SK-N-SH (cell line): ENCODE measurements at regions not wholly inside any gene's neighbourhood (a gene's known extent, or its start where the extent isn't known, plus 50 kb on each side); places are given as distances from the start of the nearest gene placed in this dataset.

Experiments
- CTCF ChIA-PET: fragments of 300-600, 350-600 bp; formaldehyde crosslinking; extraction: SDS; loops from one replicate; lab custom pipeline; 2021; lab: Yijun Ruan, JAX
- POLR2A ChIA-PET: fragments of 350-600 bp; sonication (Branson Sonifier 250); formaldehyde crosslinking; extraction: SDS; loops from one replicate; lab custom pipeline; 2020; ENCODE audit warnings: antibody characterized with exemption, inconsistent platforms; lab: Yijun Ruan, JAX
- DNase-seq: peaks from one replicate; pipeline ENCODE4 v3.0.0; 2012
- H2AFZ ChIP-seq: fragments of 200-600 bp; sonication (generic); 2 replicates; pipeline ENCODE4 v1.8.1; 2016; ENCODE audit warnings: antibody characterized with exemption, mild to moderate bottlenecking, low read depth
- H3F3A ChIP-seq: fragments of 200-600 bp; sonication (generic); replicated peaks from 2 replicates; pipeline ENCODE3; 2016; ENCODE audit warnings: antibody characterized with exemption, mild to moderate bottlenecking; ENCODE audit not compliant: insufficient read depth
- H3K27ac ChIP-seq, 2 experiments: fragments of 200-500 bp in 1 of 2; fragments of 200-600 bp in 1 of 2; sonication (Bioruptor generic) in 1 of 2; sonication (generic), shearing (Covaris generic) in 1 of 2; 2 replicates each; pipeline versions ENCODE4 v1.5.1 to v1.6.1; 2014 to 2016; ENCODE audit warnings: low read depth in 2 of 2, inconsistent platforms in 1 of 2, low read length in 1 of 2, mild to moderate bottlenecking in 1 of 2, mixed read lengths in 1 of 2
- H3K27me3 ChIP-seq: fragments of 200-600 bp; sonication (generic), shearing (Covaris generic); 2 replicates; pipeline ENCODE4 v1.6.1; 2016; ENCODE audit warnings: mixed run types; ENCODE audit not compliant: insufficient read depth
- H3K36me3 ChIP-seq, 2 experiments: fragments of 200-500 bp in 1 of 2; fragments of 200-600 bp in 1 of 2; sonication (Bioruptor generic) in 1 of 2; sonication (generic) in 1 of 2; replicated peaks in 1 of 2; 2 replicates each; pipeline versions ENCODE3 to v1.5.1; 2014 to 2016; ENCODE audit warnings: low read length in 1 of 2, mild to moderate bottlenecking in 1 of 2; ENCODE audit not compliant: insufficient read depth in 2 of 2, control insufficient read depth in 1 of 2
- H3K4me1 ChIP-seq, 2 experiments: fragments of 200-500 bp in 1 of 2; fragments of 200-600 bp in 1 of 2; sonication (Bioruptor generic) in 1 of 2; sonication (generic), shearing (Covaris generic) in 1 of 2; 2 replicates each; pipeline versions ENCODE4 v1.5.1 to v1.6.1; 2014 to 2016; ENCODE audit warnings: low read depth in 1 of 2, low read length in 1 of 2, mixed run types in 1 of 2; ENCODE audit not compliant: insufficient read depth in 2 of 2, control insufficient read depth in 1 of 2
- H3K4me2 ChIP-seq: fragments of 200-600 bp; sonication (generic), shearing (Covaris generic); 2 replicates; pipeline ENCODE4 v1.6.1; 2017; ENCODE audit warnings: mixed run types
- H3K4me3 ChIP-seq, 2 experiments: fragments of 200-500 bp in 1 of 2; fragments of 200-600 bp in 1 of 2; sonication (Bioruptor generic) in 1 of 2; sonication (generic), shearing (Covaris generic) in 1 of 2; 2 replicates each; pipeline versions ENCODE4 v1.5.1 to v1.8.1; 2014 to 2016; ENCODE audit warnings: low read depth in 2 of 2, inconsistent platforms in 1 of 2, low read length in 1 of 2, mild to moderate bottlenecking in 1 of 2, mixed read lengths in 1 of 2, moderate library complexity in 1 of 2
- H3K79me2 ChIP-seq: fragments of 200-600 bp; sonication (generic); 2 replicates; pipeline ENCODE4 v1.8.1; 2017; ENCODE audit warnings: mild to moderate bottlenecking; ENCODE audit not compliant: insufficient read depth
- H3K9ac ChIP-seq: fragments of 200-600 bp; sonication (generic); 2 replicates; pipeline ENCODE4 v1.6.1; 2017; ENCODE audit warnings: mixed run types
- H3K9me2 ChIP-seq: fragments of 200-600 bp; sonication (generic); 2 replicates; pipeline ENCODE4 v1.6.1; 2017; ENCODE audit warnings: mixed run types
- H3K9me3 ChIP-seq: fragments of 200-600 bp; sonication (generic); 2 replicates; pipeline ENCODE4 v1.6.1; 2017; ENCODE audit warnings: mixed run types, mild to moderate bottlenecking, moderate library complexity
- H4K20me1 ChIP-seq: fragments of 200-600 bp; sonication (generic); 2 replicates; pipeline ENCODE4 v1.6.1; 2017; ENCODE audit warnings: mild to moderate bottlenecking, mixed run types; ENCODE audit not compliant: insufficient read depth
- CHD2 ChIP-seq: fragments of 150-350 bp; IDR thresholded peaks from 2 replicates; pipeline ENCODE4 v1.6.1; 2018; ENCODE audit warnings: low read length; ENCODE audit not compliant: partially characterized antibody
- CTCF ChIP-seq: fragments of 200-600 bp; sonication (generic); IDR thresholded peaks from 2 replicates; pipeline ENCODE4 v1.6.1; 2017; ENCODE audit warnings: antibody characterized with exemption, mild to moderate bottlenecking, moderate library complexity
- ELF1 ChIP-seq: IDR thresholded peaks from 2 replicates; pipeline ENCODE4 v1.4.0; 2012
- EZH2phosphoT487 ChIP-seq: fragments of 200-600 bp; sonication (generic); IDR thresholded peaks from 2 replicates; pipeline ENCODE4 v1.6.1; 2017; ENCODE audit warnings: low read depth, mixed run types, mild to moderate bottlenecking, antibody characterized with exemption, moderate library complexity, borderline replicate concordance
- FOXM1 ChIP-seq: IDR thresholded peaks from 2 replicates; pipeline ENCODE4 v1.4.0; 2012; ENCODE audit warnings: low read depth, mild to moderate bottlenecking
- NFIC ChIP-seq: IDR thresholded peaks from 2 replicates; pipeline ENCODE4 v1.4.0; 2012; ENCODE audit warnings: borderline replicate concordance
- RAD21 ChIP-seq: IDR thresholded peaks from 2 replicates; pipeline ENCODE4 v1.6.1; 2012; ENCODE audit warnings: mild to moderate bottlenecking, low read length
- RCOR1 ChIP-seq: fragments of 150-350 bp; IDR thresholded peaks from 2 replicates; pipeline ENCODE4 v1.6.1; 2017; ENCODE audit warnings: antibody characterized with exemption, low read length
- RXRA ChIP-seq: IDR thresholded peaks from 2 replicates; pipeline ENCODE4 v1.4.0; 2012; ENCODE audit warnings: low read depth, mild to moderate bottlenecking, borderline replicate concordance
- SMC3 ChIP-seq: IDR thresholded peaks from 2 replicates; pipeline ENCODE4 v1.6.1; 2012; ENCODE audit warnings: low read depth, low read length, improper control_type of control experiment
- TEAD4 ChIP-seq: IDR thresholded peaks from 2 replicates; pipeline ENCODE4 v1.4.0; 2012; ENCODE audit warnings: mild to moderate bottlenecking, borderline replicate concordance; ENCODE audit not compliant: insufficient read depth
- YY1 ChIP-seq: IDR thresholded peaks from 2 replicates; pipeline ENCODE4 v1.4.0; 2012; ENCODE audit warnings: low read depth, mild to moderate bottlenecking
- WGBS: methylation state at CpG from one replicate; pipeline ENCODE4 v1.1.6; 2017; ENCODE audit warnings: low lambda C conversion rate; 5-methylcytosine and 5-hydroxymethylcytosine counted together
- TF ChIP-seq, protein P1 (sequence below): fragments of 150-350 bp; IDR thresholded peaks from 2 replicates; pipeline ENCODE4 v1.6.1; 2016; ENCODE audit warnings: mild to moderate bottlenecking, low read depth, low read length

DNA sequence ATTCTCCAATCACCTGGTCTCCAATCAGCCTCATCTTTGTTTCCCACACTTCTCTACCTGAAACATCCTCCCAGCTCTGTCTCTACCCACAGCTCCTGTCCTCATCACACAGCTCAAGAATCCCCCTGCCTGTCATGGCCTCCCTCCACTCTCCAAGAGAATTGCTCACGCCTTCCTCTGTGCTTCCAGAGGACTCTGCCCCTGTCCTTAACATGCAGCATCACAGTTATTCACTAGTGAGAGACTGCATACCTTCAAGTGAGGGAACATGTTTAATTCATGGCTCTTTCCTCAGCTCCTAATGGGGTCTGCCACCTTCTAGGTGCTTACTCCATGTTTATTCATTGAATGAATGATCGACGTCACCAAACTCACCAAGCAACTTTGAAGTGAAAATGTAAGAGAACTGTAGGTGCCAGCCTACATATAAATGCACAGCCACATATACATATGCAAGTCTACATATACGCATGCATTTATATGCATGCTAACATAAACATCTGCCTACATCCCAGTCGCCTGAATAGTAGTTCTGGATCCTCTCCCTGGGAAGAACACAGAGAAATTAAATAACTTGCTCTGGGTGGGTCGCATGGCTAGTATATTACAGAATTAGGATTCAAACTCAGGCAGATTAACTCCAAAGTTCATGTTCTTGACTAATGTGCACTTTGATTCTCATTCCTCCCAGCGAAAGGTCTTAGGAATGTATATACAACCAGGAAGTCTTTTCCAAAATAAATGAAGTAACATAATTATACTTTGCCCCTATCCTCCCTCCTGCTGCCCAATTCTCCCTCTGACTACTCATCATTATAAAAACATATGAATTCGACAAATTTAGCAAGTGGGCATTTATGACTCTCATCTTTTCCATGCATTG, 295.6 kb downstream of the MAFB start (continued):
- TF ChIP-seq RXRA (no peak), YY1 (no peak), CTCF (no peak), CHD2 (no peak)
- TF ChIP-seq, all 33 proteins: peak for 0

- H3K9me2 ChIP-seq, result no peaks in the 10 kb centered on the region
- no peaks in the 10 kb centered on the region for H3K36me3 ChIP-seq
- H3F3A ChIP-seq, result no peaks in the 10 kb centered on the region
- no peaks in the 10 kb centered on the region for H3K79me2 ChIP-seq
- H3K27me3 ChIP-seq, result no peaks in the 10 kb centered on the region
- ChIA-PET CTCF (interaction anchor here (0.9 to 1.2 kb wide), 2 partner anchors 32 to 572 kb away, joined by 3 read pairs; no protein-coding TSS in a partner anchor), POLR2A (no interaction called here)
- no peak overlapping the region for H3K4me3 ChIP-seq
- no peak overlapping the region for H3K27ac ChIP-seq
- no peak overlapping the region for H3K9ac ChIP-seq
- no peak for DNase-seq
- TF ChIP-seq RCOR1 (no peak), RAD21 (no peak), ELF1 (no peak), TEAD4 (no peak), NFIC (no peak), FOXM1 (no peak), SMC3 (no peak), EZH2phosphoT487 (no peak)
- TF ChIP-seq, protein P1, sequence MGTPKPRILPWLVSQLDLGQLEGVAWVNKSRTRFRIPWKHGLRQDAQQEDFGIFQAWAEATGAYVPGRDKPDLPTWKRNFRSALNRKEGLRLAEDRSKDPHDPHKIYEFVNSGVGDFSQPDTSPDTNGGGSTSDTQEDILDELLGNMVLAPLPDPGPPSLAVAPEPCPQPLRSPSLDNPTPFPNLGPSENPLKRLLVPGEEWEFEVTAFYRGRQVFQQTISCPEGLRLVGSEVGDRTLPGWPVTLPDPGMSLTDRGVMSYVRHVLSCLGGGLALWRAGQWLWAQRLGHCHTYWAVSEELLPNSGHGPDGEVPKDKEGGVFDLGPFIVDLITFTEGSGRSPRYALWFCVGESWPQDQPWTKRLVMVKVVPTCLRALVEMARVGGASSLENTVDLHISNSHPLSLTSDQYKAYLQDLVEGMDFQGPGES, result no peak
- WGBS, result 10% methylated on average over 2 of the region's 2 CpGs
- no peak overlapping the region for H3K4me2 ChIP-seq
- H4K20me1 ChIP-seq, result no peaks in the 10 kb centered on the region
- no peaks in the 10 kb centered on the region for H3K9me3 ChIP-seq
- no peak overlapping the region for H2AFZ ChIP-seq
- H3K4me1 ChIP-seq, result no peaks in the 10 kb centered on the region
Measured at GRCh38 chr20:40390654-40391053, 298.4 kb downstream of the MAFB start.
